ENCODE measurements at regions not wholly inside any gene's neighbourhood (a gene's known extent, or its start where the extent isn't known, plus 50 kb on each side); places are given as distances from the start of the nearest gene placed in this dataset.

DNA sequence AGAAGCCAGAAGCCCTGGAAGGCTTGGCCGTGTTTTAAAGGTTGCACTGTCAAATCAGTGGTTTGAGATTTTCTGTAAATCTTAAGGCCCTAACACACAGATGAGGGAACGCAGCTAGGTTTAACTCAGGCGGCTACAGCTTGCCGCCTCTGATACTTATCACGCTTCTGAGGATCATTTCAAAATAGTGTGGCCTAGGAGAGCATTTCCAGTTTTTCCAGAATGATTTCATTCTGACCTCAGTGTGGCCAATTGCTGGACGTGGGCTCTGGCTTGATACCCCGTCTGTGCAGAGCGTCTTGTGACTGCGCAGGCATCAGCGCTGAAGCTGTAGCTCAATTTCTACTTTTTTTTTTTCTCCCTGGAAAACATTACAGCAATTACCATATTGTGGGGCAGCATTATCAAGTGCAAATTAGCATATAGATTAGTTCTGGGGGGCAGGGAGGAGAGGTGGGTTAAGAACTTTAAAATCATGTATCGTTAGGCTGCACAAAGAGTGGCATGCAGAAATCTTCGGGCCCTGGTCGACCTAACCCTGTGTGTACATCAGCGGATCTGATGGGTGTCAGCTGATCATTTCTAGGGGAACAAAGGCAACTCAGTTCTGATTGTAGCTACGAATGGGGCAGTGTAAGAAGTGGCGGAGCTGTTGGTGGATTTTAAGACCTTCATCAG, 105.0 kb upstream of the EEF1E1 start:
- TF ChIP-seq, protein P1, sequence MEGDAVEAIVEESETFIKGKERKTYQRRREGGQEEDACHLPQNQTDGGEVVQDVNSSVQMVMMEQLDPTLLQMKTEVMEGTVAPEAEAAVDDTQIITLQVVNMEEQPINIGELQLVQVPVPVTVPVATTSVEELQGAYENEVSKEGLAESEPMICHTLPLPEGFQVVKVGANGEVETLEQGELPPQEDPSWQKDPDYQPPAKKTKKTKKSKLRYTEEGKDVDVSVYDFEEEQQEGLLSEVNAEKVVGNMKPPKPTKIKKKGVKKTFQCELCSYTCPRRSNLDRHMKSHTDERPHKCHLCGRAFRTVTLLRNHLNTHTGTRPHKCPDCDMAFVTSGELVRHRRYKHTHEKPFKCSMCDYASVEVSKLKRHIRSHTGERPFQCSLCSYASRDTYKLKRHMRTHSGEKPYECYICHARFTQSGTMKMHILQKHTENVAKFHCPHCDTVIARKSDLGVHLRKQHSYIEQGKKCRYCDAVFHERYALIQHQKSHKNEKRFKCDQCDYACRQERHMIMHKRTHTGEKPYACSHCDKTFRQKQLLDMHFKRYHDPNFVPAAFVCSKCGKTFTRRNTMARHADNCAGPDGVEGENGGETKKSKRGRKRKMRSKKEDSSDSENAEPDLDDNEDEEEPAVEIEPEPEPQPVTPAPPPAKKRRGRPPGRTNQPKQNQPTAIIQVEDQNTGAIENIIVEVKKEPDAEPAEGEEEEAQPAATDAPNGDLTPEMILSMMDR (IDR thresholded peaks at IDR 0.05; ENCODE audit: low read depth, low read length, poor library complexity, severe bottlenecking) = no peak
- no peak for TF ChIP-seq EZH2phosphoT487 (IDR thresholded peaks at IDR 0.05; ENCODE audit: borderline replicate concordance, low read length)

Data from DOHH2 (cell line).